Keratinocyte (primary cell): ENCODE measurements at regions not wholly inside any gene's neighbourhood (a gene's known extent, or its start where the extent isn't known, plus 50 kb on each side); places are given as distances from the start of the nearest gene placed in this dataset.

Source experiments
- DNase-seq: peaks from one replicate; pipeline ENCODE4 v3.0.0-alpha.2; 2011; ENCODE audit warnings: low read depth, missing footprints, low spot score
- FAIRE-seq: peaks from 2 replicates; lab custom pipeline; 2011; peaks lifted over from hg19 to GRCh38; lab: Jason Lieb, UNC
- H2AFZ ChIP-seq: 2 replicates; pipeline ENCODE4 v1.6.0; 2012; ENCODE audit warnings: low read length, control low read depth, inconsistent platforms; ENCODE audit not compliant: control insufficient read depth
- H3K27ac ChIP-seq: 2 replicates; pipeline ENCODE4 v1.5.1; 2011; ENCODE audit warnings: low read length; ENCODE audit not compliant: control insufficient read depth, insufficient read depth
- H3K27me3 ChIP-seq: 3 replicates; pipeline ENCODE4 v1.6.0; 2011; ENCODE audit warnings: low read length; ENCODE audit not compliant: control insufficient read depth, insufficient read depth; ENCODE audit errors: extremely low read depth
- H3K36me3 ChIP-seq, 2 experiments: 2 replicates in 1 of 2; 3 replicates in 1 of 2; pipeline ENCODE4 v1.5.1; 2011; ENCODE audit warnings: low read length in 2 of 2, mild to moderate bottlenecking in 1 of 2; ENCODE audit not compliant: control insufficient read depth in 2 of 2, insufficient read depth in 2 of 2; ENCODE audit errors: extremely low read depth in 1 of 2
- H3K4me1 ChIP-seq: 3 replicates; pipeline ENCODE4 v1.5.1; 2011; ENCODE audit warnings: low read length; ENCODE audit not compliant: control insufficient read depth, insufficient read depth; ENCODE audit errors: extremely low read depth
- H3K4me2 ChIP-seq: 3 replicates; pipeline ENCODE4 v1.6.0; 2011; ENCODE audit warnings: low read depth, low read length; ENCODE audit not compliant: control insufficient read depth, insufficient read depth; ENCODE audit errors: extremely low read depth
- H3K4me3 ChIP-seq, 3 experiments: fragments of 200-600 bp in 1 of 3; sonication (generic) in 1 of 3; 2 replicates in 2 of 3; 3 replicates in 1 of 3; pipeline ENCODE4 v1.5.1; 2011 to 2016; ENCODE audit warnings: low read length in 3 of 3, mild to moderate bottlenecking in 3 of 3, control low read depth in 2 of 3, inconsistent platforms in 1 of 3, low read depth in 1 of 3, mixed read lengths in 1 of 3, mixed run types in 1 of 3, moderate library complexity in 1 of 3; ENCODE audit not compliant: control insufficient read depth in 2 of 3, insufficient read depth in 2 of 3; ENCODE audit errors: extremely low read depth in 1 of 3
- H3K79me2 ChIP-seq: 2 replicates; pipeline ENCODE4 v1.6.0; 2012; ENCODE audit warnings: low read length; ENCODE audit not compliant: control insufficient read depth, insufficient read depth
- H3K9ac ChIP-seq: 3 replicates; pipeline ENCODE4 v1.6.0; 2011; ENCODE audit warnings: low read length; ENCODE audit not compliant: control insufficient read depth, insufficient read depth; ENCODE audit errors: extremely low read depth
- H3K9me1 ChIP-seq: 3 replicates; pipeline ENCODE4 v1.6.0; 2011; ENCODE audit warnings: low read length; ENCODE audit not compliant: control insufficient read depth, insufficient read depth; ENCODE audit errors: extremely low read depth
- H3K9me3 ChIP-seq: 2 replicates; pipeline ENCODE4 v1.5.1; 2012; ENCODE audit warnings: low read depth, low read length; ENCODE audit not compliant: control insufficient read depth
- H4K20me1 ChIP-seq: 3 replicates; pipeline ENCODE4 v1.6.0; 2011; ENCODE audit warnings: low read length; ENCODE audit not compliant: control insufficient read depth, insufficient read depth; ENCODE audit errors: extremely low read depth
- EZH2 ChIP-seq: IDR thresholded peaks from one replicate; pipeline ENCODE4 v1.6.1; 2012; ENCODE audit warnings: inconsistent platforms, mild to moderate bottlenecking, low read length, moderate library complexity
- dilution Hi-C: fragments of 300-500 bp; cut with MboI; formaldehyde crosslinking; loops from one replicate; pipeline ENCODE4 v1.7.0; 2020; ENCODE audit warnings: low sequenced_read_pairs; ENCODE audit not compliant: extremely low pct_ligation_motif_present
- TF ChIP-seq, protein P1 (sequence below), 3 experiments: IDR thresholded peaks in 1 of 3; conservative IDR thresholded peaks in 1 of 3; optimal IDR thresholded peaks in 1 of 3; 2 replicates in 2 of 3; 3 replicates in 1 of 3; pipeline versions ENCODE3 to v1.5.1; 2011; ENCODE audit warnings: low read length in 3 of 3, mild to moderate bottlenecking in 3 of 3, moderate library complexity in 2 of 3, control low read depth in 1 of 3, inconsistent platforms in 1 of 3; ENCODE audit not compliant: insufficient read depth in 2 of 3; ENCODE audit errors: extremely low read depth in 1 of 3

- dilution Hi-C loops, result no loop called here
- Histone ChIP-seq H3K9ac (no peak overlapping the region), H3K4me1 (peaks cover 3% of the 10 kb centered on the region), H2AFZ (no peak overlapping the region), H3K36me3 (no peaks in the 10 kb centered on the region), H3K27ac (no peak overlapping the region), H3K4me3 (no peak overlapping the region), H3K4me2 (no peak overlapping the region), H3K79me2 (no peaks in the 10 kb centered on the region), H3K9me1 (no peaks in the 10 kb centered on the region), H3K27me3 (no peaks in the 10 kb centered on the region), H4K20me1 (no peaks in the 10 kb centered on the region), H3K9me3 (no peaks in the 10 kb centered on the region)
- TF ChIP-seq, protein P1, sequence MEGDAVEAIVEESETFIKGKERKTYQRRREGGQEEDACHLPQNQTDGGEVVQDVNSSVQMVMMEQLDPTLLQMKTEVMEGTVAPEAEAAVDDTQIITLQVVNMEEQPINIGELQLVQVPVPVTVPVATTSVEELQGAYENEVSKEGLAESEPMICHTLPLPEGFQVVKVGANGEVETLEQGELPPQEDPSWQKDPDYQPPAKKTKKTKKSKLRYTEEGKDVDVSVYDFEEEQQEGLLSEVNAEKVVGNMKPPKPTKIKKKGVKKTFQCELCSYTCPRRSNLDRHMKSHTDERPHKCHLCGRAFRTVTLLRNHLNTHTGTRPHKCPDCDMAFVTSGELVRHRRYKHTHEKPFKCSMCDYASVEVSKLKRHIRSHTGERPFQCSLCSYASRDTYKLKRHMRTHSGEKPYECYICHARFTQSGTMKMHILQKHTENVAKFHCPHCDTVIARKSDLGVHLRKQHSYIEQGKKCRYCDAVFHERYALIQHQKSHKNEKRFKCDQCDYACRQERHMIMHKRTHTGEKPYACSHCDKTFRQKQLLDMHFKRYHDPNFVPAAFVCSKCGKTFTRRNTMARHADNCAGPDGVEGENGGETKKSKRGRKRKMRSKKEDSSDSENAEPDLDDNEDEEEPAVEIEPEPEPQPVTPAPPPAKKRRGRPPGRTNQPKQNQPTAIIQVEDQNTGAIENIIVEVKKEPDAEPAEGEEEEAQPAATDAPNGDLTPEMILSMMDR (optimal IDR thresholded peaks at IDR 0.05 in 1 of 3, IDR thresholded peaks at IDR 0.05 in 1 of 3, conservative IDR thresholded peaks at IDR 0.05 in 1 of 3; ENCODE audit: extremely low read depth in 1 of 3, insufficient read depth in 2 of 3, low read length in 3 of 3), result no peak
- TF ChIP-seq EZH2, result no peak
- DNase-seq (no peak), FAIRE-seq (no peak)
Measured at GRCh38 chr15:39025321-39025720, 460.7 kb upstream of the RASGRP1 start.

DNA sequence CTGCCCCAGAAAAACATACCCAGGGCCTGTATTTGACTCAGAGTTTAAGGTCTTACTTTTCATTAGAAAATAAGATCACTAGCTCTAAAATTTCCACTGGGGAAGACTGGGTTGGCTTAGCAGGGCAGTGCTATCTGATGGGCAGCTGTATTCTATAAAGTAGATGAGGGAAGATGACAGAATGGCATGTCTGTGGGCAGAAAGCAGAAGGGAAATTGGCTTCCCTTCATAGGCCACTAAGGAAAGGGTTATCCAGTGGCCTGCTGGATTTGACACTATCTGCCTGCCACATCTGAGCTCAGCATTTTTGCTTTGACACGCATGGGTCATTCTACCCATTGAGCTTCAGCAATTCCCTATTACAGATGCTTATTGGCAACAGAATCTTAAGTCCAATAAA, 461.3 kb upstream of the RASGRP1 start:
- H3K4me3 ChIP-seq, result no peak overlapping the region
- DNase-seq (no peak), FAIRE-seq (no peak)
- H3K9me3 ChIP-seq, result no peaks in the 10 kb centered on the region
- dilution Hi-C loops, result no loop called here
- no peak overlapping the region for H2AFZ ChIP-seq
- no peaks in the 10 kb centered on the region for H3K27me3 ChIP-seq
- no peaks in the 10 kb centered on the region for H3K36me3 ChIP-seq
- no peak overlapping the region for H3K9ac ChIP-seq
- no peak for TF ChIP-seq EZH2
- TF ChIP-seq, protein P1 (optimal IDR thresholded peaks at IDR 0.05 in 1 of 3, IDR thresholded peaks at IDR 0.05 in 1 of 3, conservative IDR thresholded peaks at IDR 0.05 in 1 of 3; ENCODE audit: extremely low read depth in 1 of 3, insufficient read depth in 2 of 3, low read length in 3 of 3), result no peak
- no peaks in the 10 kb centered on the region for H4K20me1 ChIP-seq
- no peak overlapping the region for H3K4me2 ChIP-seq
- H3K4me1 ChIP-seq, result peaks cover 3% of the 10 kb centered on the region
- no peaks in the 10 kb centered on the region for H3K79me2 ChIP-seq
- no peaks in the 10 kb centered on the region for H3K9me1 ChIP-seq
- H3K27ac ChIP-seq, result no peak overlapping the region
